ENCODE measurements at regions not wholly inside any gene's neighbourhood (a gene's known extent, or its start where the extent isn't known, plus 50 kb on each side); places are given as distances from the start of the nearest gene placed in this dataset.
A peak's percentile ranks its signal among the peaks of the same experiment; 100 is the strongest.

- intact Hi-C loops (cut with DNase I), result no loop called here
- peak; percentile 23 for DNase-seq (ENCODE audit: low spot score)
Observed at GRCh38 chr12:16939871-16940306, 333.9 kb upstream of the LMO3 start.

DNA sequence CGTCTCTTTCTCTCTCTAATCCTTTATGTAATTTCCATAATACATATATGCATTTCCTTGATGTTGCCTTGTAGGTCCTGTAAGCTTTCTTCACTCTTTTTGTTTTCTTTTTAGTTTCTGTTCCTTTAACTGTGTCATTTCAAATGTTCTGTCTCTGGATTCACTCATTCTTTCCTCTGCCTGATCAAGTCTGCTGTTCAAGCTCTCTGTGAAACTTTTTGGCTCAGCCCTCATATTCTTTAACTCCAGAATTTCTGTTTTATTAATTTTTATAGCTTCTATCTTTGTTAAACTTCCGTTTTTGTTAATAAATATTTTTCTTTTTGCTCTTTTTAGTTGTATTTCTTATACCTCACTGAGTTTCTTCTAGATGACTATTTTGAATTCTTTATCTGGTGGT is 321.3 kb upstream of the LMO3 start:
- intact Hi-C loops (cut with DNase I), result no loop called here
- no peak for DNase-seq (ENCODE audit: low spot score)

GRCh38 chr12:16920451-16920850 is 314.5 kb upstream of the LMO3 start:
- DNase-seq (ENCODE audit: low spot score), result no peak
- intact Hi-C loops (cut with DNase I), result no loop called here

DNA sequence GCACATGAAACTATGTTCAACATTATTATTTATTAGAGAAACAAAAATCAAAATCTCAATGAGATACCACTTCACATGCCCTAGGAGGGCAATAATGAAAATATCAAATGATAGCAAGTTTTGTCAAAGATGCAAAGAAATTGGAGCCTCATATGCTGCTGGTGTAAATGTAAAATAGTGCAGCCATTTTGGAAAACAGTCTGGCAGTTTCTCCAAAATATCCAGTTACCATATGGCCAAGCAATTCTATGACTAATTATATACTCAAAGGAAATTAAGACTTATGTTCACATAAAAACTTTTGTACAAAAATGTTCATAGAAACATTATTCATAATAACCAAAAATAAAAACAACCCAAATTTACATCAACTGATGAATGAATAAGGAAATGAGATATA is 313.6 kb upstream of the LMO3 start:
- intact Hi-C loops (cut with DNase I), result no loop called here
- no peak for DNase-seq (ENCODE audit: low spot score)

GRCh38 chr12:16914853-16915252 is 308.9 kb upstream of the LMO3 start:
- DNase-seq (ENCODE audit: low spot score), result no peak
- intact Hi-C loops (cut with DNase I), result no loop called here

DNA sequence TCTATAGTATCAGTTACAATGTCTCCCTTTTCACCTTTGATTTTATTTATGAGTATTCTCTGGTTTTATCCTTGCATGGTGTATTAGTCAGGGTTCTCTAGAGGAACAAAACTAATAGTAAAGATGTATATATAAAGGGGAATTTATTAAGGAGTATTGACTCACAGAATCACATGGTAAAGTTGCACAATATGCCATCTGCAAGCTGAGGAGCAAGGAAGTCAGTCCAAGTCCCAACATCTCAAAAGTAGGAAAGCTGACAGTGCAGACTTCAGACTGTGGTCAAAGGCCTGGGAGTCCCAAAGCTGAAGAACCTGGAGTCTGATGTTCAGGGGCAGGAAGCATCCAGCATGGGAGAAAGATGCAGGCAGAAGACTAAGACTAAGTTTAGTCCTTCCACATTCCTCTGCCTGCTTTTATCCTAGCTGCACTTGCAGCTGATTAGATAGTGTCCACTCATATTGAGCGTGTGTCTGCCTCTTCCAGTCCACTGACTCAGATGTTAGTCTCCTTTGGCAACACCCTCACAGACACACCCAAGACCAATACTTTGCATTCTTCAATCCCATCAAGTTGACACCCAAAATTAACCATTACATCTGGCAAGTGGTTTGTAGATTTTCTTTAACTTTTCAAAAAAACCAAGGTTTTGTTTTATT is 308.0 kb upstream of the LMO3 start:
- intact Hi-C loops (cut with DNase I), result no loop called here
- DNase-seq (ENCODE audit: low spot score), result no peak

DNA sequence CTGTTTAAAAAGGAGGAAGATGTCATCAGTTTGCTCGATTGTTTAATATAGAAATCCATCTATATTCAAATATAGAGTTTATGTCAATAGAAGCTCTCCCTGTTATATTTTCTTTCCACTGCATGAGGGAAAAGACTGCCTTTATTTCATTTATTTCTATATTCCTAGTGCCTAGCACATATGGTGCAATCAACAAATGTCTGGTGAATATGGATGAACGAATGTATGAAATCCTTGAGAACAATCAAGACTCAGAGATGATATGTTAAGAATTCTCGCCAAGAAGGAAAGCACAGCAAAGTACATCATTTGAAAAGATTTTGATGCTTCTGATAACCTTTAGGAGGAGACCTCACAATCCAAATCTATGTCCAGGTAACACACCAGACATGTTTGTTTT is 296.0 kb upstream of the LMO3 start:
- intact Hi-C loops (cut with DNase I), result no loop called here
- DNase-seq (ENCODE audit: low spot score), result no peak

DNA sequence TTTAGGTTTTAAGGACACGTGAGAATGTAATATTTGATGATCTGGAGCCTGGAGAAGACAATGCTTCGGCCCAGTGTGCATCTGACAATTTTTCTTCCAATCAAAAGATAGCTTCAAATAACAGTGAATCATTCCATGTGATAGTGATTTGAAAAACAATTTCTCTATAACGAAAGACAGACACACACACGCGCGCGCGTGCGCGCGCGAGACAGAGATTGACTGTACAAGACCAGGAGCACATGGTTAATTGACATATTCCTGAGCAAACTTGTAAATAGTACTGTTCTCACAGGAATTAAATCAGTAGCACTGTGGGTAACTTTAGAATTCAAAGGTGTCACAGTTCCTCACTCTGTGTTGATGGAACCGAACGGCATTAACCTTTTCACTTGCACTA is 287.5 kb upstream of the LMO3 start:
- DNase-seq (ENCODE audit: low spot score), result no peak
- intact Hi-C loops (cut with DNase I), result no loop called here

GRCh38 chr12:16891673-16892072 is 285.7 kb upstream of the LMO3 start:
- DNase-seq (ENCODE audit: low spot score), result no peak
- intact Hi-C loops (cut with DNase I), result loop anchor here in 1 of 2 donors (1.0 kb wide), 1 partner anchor 45 kb away; no protein-coding TSS in a partner anchor

GRCh38 chr12:16884819-16885218 is 278.9 kb upstream of the LMO3 start:
- intact Hi-C loops (cut with DNase I), result no loop called here
- DNase-seq (ENCODE audit: low spot score), result no peak

DNA sequence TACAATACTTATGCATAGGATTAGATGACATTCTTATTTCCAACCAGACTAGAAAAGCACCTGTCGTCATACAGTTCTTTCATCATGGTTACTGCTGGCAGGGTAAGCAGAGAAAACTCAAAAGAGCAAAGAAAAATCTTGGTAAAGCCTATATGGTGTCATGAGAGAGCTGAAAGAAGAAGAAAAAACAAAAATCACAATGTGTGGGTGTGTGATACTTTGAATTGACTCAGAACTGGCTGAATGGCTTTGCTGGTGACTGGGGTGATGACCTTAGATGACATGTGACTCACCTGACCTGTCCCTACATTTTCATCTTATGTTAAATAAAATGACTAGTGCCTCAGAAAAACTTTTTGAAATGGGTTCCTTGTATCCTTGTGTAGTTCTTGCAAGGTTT is 278.1 kb upstream of the LMO3 start:
- intact Hi-C loops (cut with DNase I), result no loop called here
- DNase-seq (ENCODE audit: low spot score), result no peak

DNA sequence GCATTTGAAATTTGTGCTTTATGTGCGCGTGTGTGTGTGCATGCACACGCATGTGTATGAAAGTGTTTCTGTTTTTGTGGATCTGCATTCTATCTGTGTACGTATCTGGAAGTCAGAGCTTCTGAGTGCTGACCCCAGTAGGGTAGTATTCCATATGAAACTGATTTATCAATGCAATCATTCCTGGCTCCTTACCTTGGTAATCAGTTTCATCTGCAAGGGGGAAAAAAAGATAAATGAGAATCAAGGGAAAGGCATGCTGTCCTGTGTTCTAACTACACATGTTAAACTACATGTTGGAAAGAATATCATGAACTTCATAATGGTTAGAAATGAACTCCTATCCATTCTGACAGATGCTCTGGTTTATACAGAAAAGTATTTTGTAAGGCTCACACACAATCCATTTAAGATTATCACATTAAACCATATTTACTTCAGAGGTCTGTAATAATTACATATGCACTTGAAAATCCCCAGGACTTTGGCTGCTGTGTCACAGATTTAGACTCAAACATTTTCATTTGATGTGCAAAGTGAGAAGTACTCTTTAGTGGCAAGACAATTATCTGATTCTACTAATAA is 276.1 kb upstream of the LMO3 start:
- DNase-seq (ENCODE audit: low spot score), result no peak
- intact Hi-C loops (cut with DNase I), result no loop called here

DNA sequence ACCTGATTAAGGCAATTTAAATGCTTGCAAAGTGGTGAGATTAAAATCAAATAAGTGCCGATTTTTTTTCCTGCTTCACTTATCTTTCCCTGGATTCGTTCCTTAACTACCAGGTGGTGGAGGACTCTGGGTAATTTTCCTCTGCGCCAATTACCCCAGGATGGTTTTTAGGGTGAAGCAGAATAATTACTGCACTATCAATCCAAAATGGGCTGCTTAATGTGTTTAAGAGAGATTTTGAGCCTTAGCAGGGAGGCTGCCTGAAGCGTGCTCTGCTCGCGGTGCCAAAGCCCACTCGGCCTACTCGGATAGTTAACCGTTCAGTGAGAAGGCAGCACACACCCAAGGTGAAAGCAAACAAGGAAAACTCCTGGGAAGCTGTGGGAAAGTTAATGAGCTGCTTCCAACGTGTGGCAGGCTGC is 274.9 kb upstream of the LMO3 start:
- DNase-seq (ENCODE audit: low spot score), result peak; percentile 55
- intact Hi-C loops (cut with DNase I), result no loop called here

DNA sequence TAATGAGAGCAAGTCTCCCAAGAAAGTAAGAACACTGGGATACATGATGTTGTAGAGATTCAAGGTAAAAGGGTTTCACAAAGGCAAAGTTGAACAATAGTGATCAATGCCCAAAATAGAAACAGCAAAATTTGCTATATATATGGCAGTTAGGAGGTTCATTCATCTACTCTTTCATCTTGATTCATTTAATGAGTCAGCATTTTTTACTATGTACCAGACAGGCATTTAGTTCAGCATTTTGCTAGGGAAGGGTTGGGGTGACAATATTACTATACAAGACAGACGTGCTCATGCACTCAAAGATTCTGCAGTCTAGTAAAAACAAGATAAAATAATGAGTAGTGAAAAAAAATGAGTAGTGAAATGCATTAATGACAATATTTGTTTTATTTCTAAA is 264.9 kb upstream of the LMO3 start:
- intact Hi-C loops (cut with DNase I), result no loop called here
- DNase-seq (ENCODE audit: low spot score), result no peak

DNA sequence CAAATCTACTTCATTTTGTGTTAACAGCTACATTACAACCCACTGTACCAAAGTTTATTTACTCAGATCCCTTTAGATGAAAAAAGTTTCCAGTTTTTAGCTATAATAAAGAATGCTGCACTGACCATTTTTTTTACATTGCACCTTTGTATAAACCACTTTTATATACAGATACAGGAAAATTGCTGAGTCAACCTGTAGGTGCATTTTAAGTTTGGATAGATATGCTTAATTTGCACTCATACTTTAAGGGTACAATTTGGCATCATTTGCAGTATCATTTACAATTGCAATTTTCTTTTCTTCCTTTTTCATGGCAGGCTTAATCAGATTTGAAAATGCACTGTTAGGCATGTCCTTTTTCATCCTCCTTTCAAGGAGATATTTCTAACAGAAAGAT is 257.8 kb upstream of the LMO3 start:
- intact Hi-C loops (cut with DNase I), result no loop called here
- DNase-seq (ENCODE audit: low spot score), result no peak

GRCh38 chr12:16857456-16857923 is 251.5 kb upstream of the LMO3 start:
- DNase-seq (ENCODE audit: low spot score), result no peak
- intact Hi-C loops (cut with DNase I), result no loop called here

DNA sequence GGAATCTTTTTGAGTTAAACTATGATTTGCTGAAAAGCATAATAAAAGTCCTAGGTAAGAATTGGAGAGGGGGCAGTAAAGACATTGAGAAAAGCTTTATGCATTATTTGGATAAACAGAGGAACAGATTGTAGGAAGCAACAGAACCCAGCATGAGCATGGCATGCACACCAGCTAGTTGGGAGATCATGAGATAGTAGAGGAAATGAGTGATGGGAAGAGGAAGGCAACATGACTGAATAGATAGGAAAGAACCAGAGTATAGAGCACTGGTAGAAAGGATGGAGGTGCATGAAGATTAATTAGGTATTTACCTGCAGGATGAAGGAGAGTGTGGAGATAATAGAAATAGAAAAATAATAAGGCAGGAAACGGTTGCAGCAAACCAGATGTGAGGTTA is 248.5 kb upstream of the LMO3 start:
- intact Hi-C loops (cut with DNase I), result no loop called here
- DNase-seq (ENCODE audit: low spot score), result no peak

GRCh38 chr12:16849473-16849872 is 243.5 kb upstream of the LMO3 start:
- no peak for DNase-seq (ENCODE audit: low spot score)
- intact Hi-C loops (cut with DNase I), result no loop called here

- no peak for DNase-seq (ENCODE audit: low spot score)
- intact Hi-C loops (cut with DNase I), result no loop called here
Observed at GRCh38 chr12:16844875-16845274, 238.9 kb upstream of the LMO3 start.

GRCh38 chr12:16833376-16834015 is 227.5 kb upstream of the LMO3 start:
- DNase-seq (ENCODE audit: low spot score), result no peak
- intact Hi-C loops (cut with DNase I), result no loop called here

- DNase-seq (ENCODE audit: low spot score), result no peak
- intact Hi-C loops (cut with DNase I), result no loop called here
Observed at GRCh38 chr12:16828891-16829290, 222.9 kb upstream of the LMO3 start.

All from posterior vena cava (tissue), 2 donors.